ENCODE measurements at regions not wholly inside any gene's neighbourhood (a gene's known extent, or its start where the extent isn't known, plus 50 kb on each side); places are given as distances from the start of the nearest gene placed in this dataset.

DNA sequence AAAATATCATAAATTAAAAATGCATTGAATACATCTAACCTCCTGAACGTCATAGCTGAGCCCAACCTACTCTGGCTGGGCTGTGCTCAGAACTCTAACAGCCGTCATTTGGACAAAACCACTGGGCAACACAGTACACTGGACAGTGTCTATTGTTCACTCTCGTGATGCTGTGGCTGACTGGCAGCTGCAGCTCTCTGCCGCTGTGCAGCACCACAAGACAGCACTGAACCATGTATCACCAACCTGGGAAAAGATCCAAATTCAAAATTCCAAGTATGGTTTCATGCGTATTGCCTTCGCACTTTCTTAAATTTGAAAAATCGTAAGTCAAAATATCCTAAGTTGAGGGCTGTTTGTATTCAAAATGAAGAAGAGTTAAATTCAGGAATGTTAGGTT lies 145.1 kb upstream of the CNTN4 start:
- no TSS peak for BruUV-seq (replicated peaks)
- H3K79me2 ChIP-seq (ENCODE audit: control insufficient read depth, insufficient read depth, low read length) = no peaks in the 10 kb centered on the region
- no peaks in the 10 kb centered on the region for H3K27me3 ChIP-seq (ENCODE audit: control insufficient read depth in 2 of 2, insufficient read depth in 2 of 2, low read length in 2 of 2)
- no peak overlapping the region for H3K4me2 ChIP-seq (ENCODE audit: insufficient read depth, low read length)
- 4% methylated on average over 7 of the region's 7 CpGs for WGBS (ENCODE audit: insufficient coverage, low coverage, missing lambda C conversion rate)
- no peaks in the 10 kb centered on the region for H4K20me1 ChIP-seq (replicated peaks; ENCODE audit: control insufficient read depth, insufficient read depth, low read length)
- H3K9ac ChIP-seq (ENCODE audit: insufficient read depth in 1 of 2, low read depth in 2 of 2, low read length in 2 of 2) = no peak overlapping the region
- ChIA-PET CTCF (ENCODE audit: low intra/inter-chr PET ratio) (no interaction called here), POLR2A (no interaction called here)
- FAIRE-seq (no peak), DNase-seq (ENCODE audit: extremely low read depth in 1 of 4, low spot score in 3 of 4) (no peak), ATAC-seq (no peak)
- H3K9me3 ChIP-seq (replicated peaks; ENCODE audit: control insufficient read depth, insufficient read depth, low read depth, low read length) = 0 out of 2 replicates have a peak, but pooled peaks cover 2% of the 10 kb centered on the region
- H2AFZ ChIP-seq (ENCODE audit: low read depth, low read length) = no peak overlapping the region
- intact Hi-C loops (cut with micrococcal nuclease) (no loop called here), in situ Hi-C loops (cut with MboI) (no loop called here)
- H3K36me3 ChIP-seq (ENCODE audit: control insufficient read depth, insufficient read depth, low read length) = no peaks in the 10 kb centered on the region
- H3K4me1 ChIP-seq (replicated peaks in 1 of 2; ENCODE audit: control insufficient read depth in 2 of 2, insufficient read depth in 2 of 2, low read length in 2 of 2) = no peaks in the 10 kb centered on the region
- H3K27ac ChIP-seq (ENCODE audit: extremely low read depth, low read depth, low read length) = no peak overlapping the region
- H3K9me1 ChIP-seq (ENCODE audit: control insufficient read depth, insufficient read depth, low read length) = no peaks in the 10 kb centered on the region
- H3K4me3 ChIP-seq = no peak overlapping the region
- TF ChIP-seq ZNF699 (CRISPR knock-in tag; IDR thresholded peaks at IDR 0.05; ENCODE audit: insufficient replicate concordance) (no peak), KLF1 (tag; IDR thresholded peaks at IDR 0.05) (no peak), HDAC3 (IDR thresholded peaks at IDR 0.05; ENCODE audit: borderline replicate concordance, partially characterized antibody) (no peak)

DNA sequence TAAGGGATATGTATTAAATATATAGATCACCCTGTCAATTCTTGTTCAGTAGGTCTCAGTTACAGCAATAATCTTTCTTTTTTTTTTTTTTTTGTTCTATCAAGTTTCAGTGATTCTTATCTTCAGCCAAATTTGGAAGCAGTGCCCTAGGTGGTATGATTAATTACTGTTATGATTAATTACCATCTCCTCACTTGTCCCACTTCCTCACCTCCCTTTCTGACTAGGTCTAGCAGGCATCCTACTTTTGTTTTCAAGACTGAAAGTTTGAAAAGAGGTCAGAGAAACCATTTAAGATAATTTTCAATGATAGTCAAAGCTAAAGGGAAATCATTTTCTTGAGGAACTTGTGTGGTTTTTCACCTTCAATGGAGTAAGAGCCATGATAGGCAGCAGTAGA lies 144.0 kb upstream of the CNTN4 start:
- no peaks in the 10 kb centered on the region for H3K79me2 ChIP-seq (ENCODE audit: control insufficient read depth, insufficient read depth, low read length)
- no peaks in the 10 kb centered on the region for H3K36me3 ChIP-seq (ENCODE audit: control insufficient read depth, insufficient read depth, low read length)
- FAIRE-seq = no peak
- no peak overlapping the region for H2AFZ ChIP-seq (ENCODE audit: low read depth, low read length)
- H4K20me1 ChIP-seq (replicated peaks; ENCODE audit: control insufficient read depth, insufficient read depth, low read length) = no peaks in the 10 kb centered on the region
- no peak overlapping the region for H3K9ac ChIP-seq (ENCODE audit: insufficient read depth in 1 of 2, low read depth in 2 of 2, low read length in 2 of 2)
- no peak overlapping the region for H3K4me2 ChIP-seq (ENCODE audit: insufficient read depth, low read length)
- CTCF ChIA-PET (ENCODE audit: low intra/inter-chr PET ratio) = no interaction called here
- TF ChIP-seq ZNF644 (tag; IDR thresholded peaks at IDR 0.05; ENCODE audit: low read depth) = no peak
- POLR2A ChIA-PET = no interaction called here
- peaks cover 2% of the 10 kb centered on the region; the same call in 1 of the 2 replicates for H3K9me3 ChIP-seq (replicated peaks; ENCODE audit: control insufficient read depth, insufficient read depth, low read depth, low read length)
- no TSS peak for BruUV-seq (replicated peaks)
- H3K4me3 ChIP-seq = no peak overlapping the region
- H3K4me1 ChIP-seq (replicated peaks in 1 of 2; ENCODE audit: control insufficient read depth in 2 of 2, insufficient read depth in 2 of 2, low read length in 2 of 2) = no peaks in the 10 kb centered on the region
- no peak overlapping the region for H3K27ac ChIP-seq (ENCODE audit: extremely low read depth, low read depth, low read length)
- H3K9me1 ChIP-seq (ENCODE audit: control insufficient read depth, insufficient read depth, low read length) = no peaks in the 10 kb centered on the region
- H3K27me3 ChIP-seq (ENCODE audit: control insufficient read depth in 2 of 2, insufficient read depth in 2 of 2, low read length in 2 of 2) = no peaks in the 10 kb centered on the region
- intact Hi-C loops (cut with micrococcal nuclease) = no loop called here
- ATAC-seq = no peak
- no peak for DNase-seq (ENCODE audit: extremely low read depth in 1 of 4, low spot score in 3 of 4)
- in situ Hi-C loops (cut with MboI) = no loop called here
